NOMO-1 (cell line): ENCODE measurements at regions not wholly inside any gene's neighbourhood (a gene's known extent, or its start where the extent isn't known, plus 50 kb on each side); places are given as distances from the start of the nearest gene placed in this dataset.

Experiments
- DNase-seq, 2 experiments: peaks; one replicate each; lab custom pipeline; 2025; ENCODE audit not compliant: unreplicated experiment in 2 of 2; lab: John Stamatoyannopoulos, UW

GRCh38 chr16:63008688-63009087, 972.5 kb upstream of the CDH8 start:
- no peak for DNase-seq

GRCh38 chr16:63005356-63005755, 969.1 kb upstream of the CDH8 start:
- DNase-seq: no peak

GRCh38 chr16:62989480-62989879, 953.2 kb upstream of the CDH8 start:
- DNase-seq: no peak

GRCh38 chr16:62985722-62986121, 949.5 kb upstream of the CDH8 start:
- DNase-seq: no peak

- no peak for DNase-seq
Observed at GRCh38 chr16:62978451-62978850, 942.2 kb upstream of the CDH8 start.

GRCh38 chr16:62977876-62978275, 941.6 kb upstream of the CDH8 start:
- no peak for DNase-seq

GRCh38 chr16:62974424-62974823, 938.2 kb upstream of the CDH8 start:
- DNase-seq: no peak

- no peak for DNase-seq
Observed at GRCh38 chr16:62970851-62971250, 934.6 kb upstream of the CDH8 start.

GRCh38 chr16:62969711-62970318, 933.6 kb upstream of the CDH8 start:
- DNase-seq: no peak

GRCh38 chr16:62967611-62968010, 931.4 kb upstream of the CDH8 start:
- DNase-seq: no peak

GRCh38 chr16:62967163-62967562, 930.9 kb upstream of the CDH8 start:
- no peak for DNase-seq

- no peak for DNase-seq
Observed at GRCh38 chr16:62966626-62967025, 930.4 kb upstream of the CDH8 start.

- no peak for DNase-seq
Observed at GRCh38 chr16:62965831-62966230, 929.6 kb upstream of the CDH8 start.

GRCh38 chr16:62963846-62964245, 927.6 kb upstream of the CDH8 start:
- DNase-seq: no peak

- DNase-seq: no peak
Observed at GRCh38 chr16:62955033-62955349, 918.8 kb upstream of the CDH8 start.

GRCh38 chr16:62954144-62955032, 918.1 kb upstream of the CDH8 start:
- DNase-seq: no peak

GRCh38 chr16:62950351-62950750, 914.1 kb upstream of the CDH8 start:
- DNase-seq: no peak

GRCh38 chr16:62940569-62940968, 904.3 kb upstream of the CDH8 start:
- DNase-seq: no peak

GRCh38 chr16:62939687-62940086, 903.4 kb upstream of the CDH8 start:
- no peak for DNase-seq

GRCh38 chr16:62933929-62934328, 897.7 kb upstream of the CDH8 start:
- DNase-seq: no peak

- no peak for DNase-seq
Observed at GRCh38 chr16:62929593-62929992, 893.4 kb upstream of the CDH8 start.

- DNase-seq: no peak
Observed at GRCh38 chr16:62927122-62927521, 890.9 kb upstream of the CDH8 start.
